CD4-positive, alpha-beta memory T cell (primary cell): ENCODE measurements at regions not wholly inside any gene's neighbourhood (a gene's known extent, or its start where the extent isn't known, plus 50 kb on each side); places are given as distances from the start of the nearest gene placed in this dataset.
A peak's percentile ranks its signal among the peaks of the same experiment; 100 is the strongest.

ENCODE experiments used
- CTCF ChIA-PET: fragments of 350-600 bp; sonication (Branson Sonifier 250); formaldehyde crosslinking; loops from one replicate; lab custom pipeline; 2021; ENCODE audit warnings: inconsistent platforms; ENCODE audit not compliant: partially characterized antibody; lab: Charles Lee
- POLR2A ChIA-PET: fragments of 350-600 bp; sonication (Branson Sonifier 250); formaldehyde crosslinking; loops from one replicate; lab custom pipeline; 2021; ENCODE audit not compliant: partially characterized antibody; lab: Charles Lee
- DNase-seq, 5 donors: peaks; one replicate each; pipeline versions ENCODE4 v3.0.0 to v3.0.0-alpha.2; 2020 to 2022; ENCODE audit warnings: mixed read lengths in 1 of 5
- H3K27ac ChIP-seq: one replicate; pipeline ENCODE4 v1.7.0; 2013; ENCODE audit warnings: low read depth, low read length
- H3K27me3 ChIP-seq: 2 replicates; pipeline ENCODE4 v1.7.0; 2013; ENCODE audit warnings: mild to moderate bottlenecking, low read length, moderate library complexity; ENCODE audit not compliant: insufficient read depth
- H3K36me3 ChIP-seq: 2 replicates; pipeline ENCODE4 v1.7.0; 2013; ENCODE audit warnings: mild to moderate bottlenecking, low read length, moderate library complexity; ENCODE audit not compliant: insufficient read depth
- H3K4me1 ChIP-seq: 2 replicates; pipeline ENCODE4 v1.7.0; 2013; ENCODE audit warnings: mild to moderate bottlenecking, low read length, moderate library complexity; ENCODE audit not compliant: insufficient read depth
- H3K4me3 ChIP-seq, 2 donors: one replicate each; pipeline ENCODE4 v1.7.0; 2013; ENCODE audit warnings: low read length in 2 of 2, mild to moderate bottlenecking in 1 of 2
- H3K9me3 ChIP-seq, 2 donors: one replicate each; pipeline ENCODE4 v1.7.0; 2013; ENCODE audit warnings: low read length in 2 of 2, control low read depth in 1 of 2; ENCODE audit not compliant: control insufficient read depth in 1 of 2
- H3K27ac Mint-ChIP-seq, 7 donors: one replicate each; pipeline ENCODE4 v1.8.0; 2020 to 2021; ENCODE audit warnings: mixed read lengths in 7 of 7, mild to moderate bottlenecking in 6 of 7, inconsistent platforms in 3 of 7, moderate library complexity in 3 of 7
- H3K27me3 Mint-ChIP-seq, 2 donors: one replicate each; pipeline ENCODE4 v1.8.0; 2020 to 2021; ENCODE audit warnings: mixed read lengths in 2 of 2
- H3K36me3 Mint-ChIP-seq, 2 donors: one replicate each; pipeline ENCODE4 v1.8.0; 2020 to 2021; ENCODE audit warnings: mixed read lengths in 2 of 2, inconsistent platforms in 1 of 2, mild to moderate bottlenecking in 1 of 2
- H3K4me1 Mint-ChIP-seq, 4 donors: one replicate each; pipeline ENCODE4 v1.8.0; 2020 to 2021; ENCODE audit warnings: mixed read lengths in 4 of 4, mild to moderate bottlenecking in 1 of 4
- H3K4me3 Mint-ChIP-seq, 8 donors: one replicate each; pipeline ENCODE4 v1.8.0; 2020 to 2021; ENCODE audit warnings: mixed read lengths in 8 of 8, mild to moderate bottlenecking in 7 of 8, moderate library complexity in 6 of 8, inconsistent platforms in 3 of 8
- H3K9me3 Mint-ChIP-seq, 8 donors: one replicate each; pipeline ENCODE4 v1.8.0; 2020 to 2021; ENCODE audit warnings: mixed read lengths in 8 of 8, mild to moderate bottlenecking in 5 of 8, inconsistent platforms in 3 of 8, moderate library complexity in 1 of 8
- intact Hi-C: fragments of 100-400 bp; cut with micrococcal nuclease; formaldehyde crosslinking; loops from one replicate; pipeline ENCODE4 v1.15.1; 2023

GRCh38 chr15:96914081-96914480, 583.6 kb downstream of the NR2F2 start:
- no peaks in the 10 kb centered on the region for H3K36me3 ChIP-seq
- DNase-seq: no peak
- H3K9me3 Mint-ChIP-seq: peaks cover 0 to 33% (median 14%) of the 10 kb centered on the region in 8 donors
- no peak overlapping the region for H3K27ac ChIP-seq
- no peaks in the 10 kb centered on the region for H3K4me1 ChIP-seq
- H3K4me1 Mint-ChIP-seq: no peaks in the 10 kb centered on the region
- no peaks in the 10 kb centered on the region for H3K27me3 Mint-ChIP-seq
- peak overlapping the region in 1 of 7 donors; percentile 35 for H3K27ac Mint-ChIP-seq
- no peaks in the 10 kb centered on the region for H3K36me3 Mint-ChIP-seq
- CTCF ChIA-PET: no interaction called here
- no peaks in the 10 kb centered on the region for H3K27me3 ChIP-seq
- no peaks in the 10 kb centered on the region for H3K9me3 ChIP-seq
- H3K4me3 Mint-ChIP-seq: no peak overlapping the region
- POLR2A ChIA-PET: no interaction called here
- intact Hi-C loops: no loop called here
- H3K4me3 ChIP-seq: no peak overlapping the region

DNA sequence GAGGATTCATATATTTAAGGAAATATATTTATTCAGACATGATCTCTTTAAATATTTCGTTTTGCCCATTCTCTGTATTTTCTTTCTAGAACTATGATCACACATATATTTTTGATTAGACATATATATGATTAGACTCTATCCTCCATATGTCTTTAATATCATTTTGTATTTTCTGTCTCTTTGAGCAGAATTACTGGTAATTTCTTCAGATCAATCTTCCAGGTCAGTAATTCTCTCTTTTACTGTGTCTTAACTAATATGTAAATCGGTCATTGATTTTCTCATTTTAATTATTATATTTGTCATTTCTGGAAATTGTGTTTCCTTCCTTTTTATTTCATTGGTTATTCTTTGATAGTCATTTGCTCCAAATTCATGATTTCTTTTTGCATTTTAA, 586.2 kb downstream of the NR2F2 start:
- Mint-ChIP-seq H3K9me3 (peaks cover 0 to 29% (median 16%) of the 10 kb centered on the region in 8 donors), H3K4me1 (no peaks in the 10 kb centered on the region), H3K4me3 (no peak overlapping the region), H3K36me3 (no peaks in the 10 kb centered on the region), H3K27ac (no peak overlapping the region), H3K27me3 (no peaks in the 10 kb centered on the region)
- Histone ChIP-seq H3K27ac (no peak overlapping the region), H3K4me1 (no peaks in the 10 kb centered on the region), H3K36me3 (no peaks in the 10 kb centered on the region), H3K27me3 (no peaks in the 10 kb centered on the region), H3K9me3 (no peaks in the 10 kb centered on the region), H3K4me3 (no peak overlapping the region)
- DNase-seq: no peak
- intact Hi-C loops: no loop called here
- ChIA-PET POLR2A (no interaction called here), CTCF (no interaction called here)

DNA sequence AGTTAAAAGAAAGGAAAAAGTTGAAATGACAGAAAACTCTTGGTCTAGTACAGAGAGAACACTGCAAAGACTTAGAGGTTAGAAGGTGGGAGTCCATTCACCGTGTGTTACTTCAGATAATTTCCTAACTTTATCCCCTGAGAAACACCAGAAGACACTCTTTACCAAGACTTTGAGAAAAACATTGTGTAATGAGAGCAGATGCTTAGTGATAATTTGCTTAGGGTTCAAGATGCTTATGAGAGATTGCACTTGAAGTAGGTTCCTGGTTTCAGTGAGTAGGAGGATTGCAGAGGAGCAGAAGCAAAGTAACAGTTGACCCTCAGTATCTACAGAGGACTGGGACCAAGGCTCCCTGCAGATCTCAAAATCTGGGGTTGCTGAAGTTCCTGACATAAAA, 594.1 kb downstream of the NR2F2 start:
- CTCF ChIA-PET: no interaction called here
- no peaks in the 10 kb centered on the region for H3K27me3 ChIP-seq
- no peak overlapping the region for H3K4me3 ChIP-seq
- POLR2A ChIA-PET: no interaction called here
- Mint-ChIP-seq H3K27ac (no peak overlapping the region), H3K36me3 (no peaks in the 10 kb centered on the region), H3K9me3 (peaks cover 0 to 14% (median 4%) of the 10 kb centered on the region in 8 donors), H3K4me3 (no peak overlapping the region), H3K4me1 (no peaks in the 10 kb centered on the region), H3K27me3 (no peaks in the 10 kb centered on the region)
- H3K9me3 ChIP-seq: no peaks in the 10 kb centered on the region
- H3K27ac ChIP-seq: no peak overlapping the region
- H3K36me3 ChIP-seq: no peaks in the 10 kb centered on the region
- DNase-seq: no peak
- no peaks in the 10 kb centered on the region for H3K4me1 ChIP-seq
- intact Hi-C loops: no loop called here

DNA sequence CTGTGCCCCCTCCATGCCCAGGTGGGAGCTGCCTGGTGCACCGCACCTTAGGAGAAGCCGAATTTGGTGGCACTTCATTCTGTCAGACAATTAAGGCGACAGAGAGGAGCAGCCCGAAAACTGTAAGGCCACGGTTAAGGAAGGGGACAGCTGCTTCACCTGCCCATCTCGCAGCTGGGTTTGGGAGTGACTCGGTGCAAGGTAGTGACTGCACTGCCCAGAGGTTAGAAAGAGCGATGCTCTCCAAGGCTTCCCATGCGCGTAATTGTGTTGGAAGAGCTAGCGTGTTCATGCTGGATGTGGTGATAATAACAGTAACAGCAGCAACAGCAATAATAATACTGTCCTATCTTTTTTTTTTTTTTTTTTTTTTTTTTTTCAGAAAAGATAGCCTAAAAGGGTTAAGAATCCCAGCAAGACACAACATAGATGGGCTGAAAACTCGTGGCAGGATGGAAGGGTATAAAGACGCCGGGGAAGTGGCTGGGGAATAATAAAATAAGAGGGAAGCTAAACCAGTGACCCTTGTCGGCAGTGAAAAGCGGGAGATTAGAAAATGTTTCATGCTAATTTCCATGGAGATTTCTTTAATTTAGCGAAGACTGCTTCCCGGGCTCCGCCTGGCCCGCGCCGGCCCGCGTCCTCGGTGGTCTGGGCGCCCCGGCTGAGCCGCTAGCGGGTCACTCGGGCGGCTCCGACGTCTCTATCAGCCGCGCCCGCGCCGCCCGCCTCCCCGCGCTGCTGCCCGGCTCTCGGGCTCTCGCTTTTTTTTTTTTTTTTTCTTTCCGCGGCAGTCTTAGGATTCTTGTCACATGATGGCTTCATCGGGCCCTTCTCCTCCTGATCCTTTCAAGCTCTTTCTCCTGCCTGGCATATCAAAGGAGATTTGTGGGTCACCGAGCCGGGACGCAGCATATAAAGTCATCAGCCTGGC, 617.1 kb downstream of the NR2F2 start:
- H3K27me3 ChIP-seq: no peaks in the 10 kb centered on the region
- Mint-ChIP-seq H3K9me3 (peaks cover 0 to 19% (median 4%) of the 10 kb centered on the region in 8 donors), H3K36me3 (no peaks in the 10 kb centered on the region), H3K27me3 (peaks cover 10 to 11% of the 10 kb centered on the region in 2 donors), H3K4me1 (no peaks in the 10 kb centered on the region), H3K4me3 (peak overlapping the region in 1 of 8 donors; percentile 5), H3K27ac (no peak overlapping the region)
- ChIA-PET CTCF (no interaction called here), POLR2A (no interaction called here)
- no peaks in the 10 kb centered on the region for H3K4me1 ChIP-seq
- H3K4me3 ChIP-seq: no peak overlapping the region
- no peaks in the 10 kb centered on the region for H3K36me3 ChIP-seq
- H3K27ac ChIP-seq: no peak overlapping the region
- intact Hi-C loops: no loop called here
- H3K9me3 ChIP-seq: no peaks in the 10 kb centered on the region
- no peak for DNase-seq

DNA sequence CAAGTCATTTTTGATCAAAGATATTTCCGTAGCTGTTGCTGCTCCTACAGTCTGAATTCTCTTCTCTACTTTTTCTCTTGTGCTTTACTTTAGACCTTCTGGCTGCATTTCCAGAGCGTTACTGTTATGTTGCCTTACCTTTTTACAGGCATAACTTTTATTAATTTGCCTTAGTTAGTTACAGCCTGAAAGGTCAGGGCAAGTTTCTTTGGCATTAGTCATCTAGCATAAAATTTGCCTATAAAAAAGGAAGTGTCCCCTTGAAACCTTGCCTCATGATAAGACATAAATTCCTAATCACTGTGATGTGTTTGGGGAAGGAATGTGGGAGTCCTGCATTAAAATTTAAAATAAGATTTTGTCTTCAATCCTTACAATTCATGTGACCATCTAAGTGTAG, 618.5 kb downstream of the NR2F2 start:
- Mint-ChIP-seq H3K4me1 (no peaks in the 10 kb centered on the region), H3K27me3 (peaks cover 10 to 11% of the 10 kb centered on the region in 2 donors), H3K9me3 (peaks cover 0 to 19% (median 5%) of the 10 kb centered on the region in 8 donors), H3K4me3 (no peak overlapping the region), H3K36me3 (no peaks in the 10 kb centered on the region), H3K27ac (no peak overlapping the region)
- intact Hi-C loops: no loop called here
- DNase-seq: no peak
- no peaks in the 10 kb centered on the region for H3K4me1 ChIP-seq
- no peak overlapping the region for H3K4me3 ChIP-seq
- no peaks in the 10 kb centered on the region for H3K27me3 ChIP-seq
- no peak overlapping the region for H3K27ac ChIP-seq
- CTCF ChIA-PET: no interaction called here
- POLR2A ChIA-PET: no interaction called here
- no peaks in the 10 kb centered on the region for H3K36me3 ChIP-seq
- no peaks in the 10 kb centered on the region for H3K9me3 ChIP-seq

DNA sequence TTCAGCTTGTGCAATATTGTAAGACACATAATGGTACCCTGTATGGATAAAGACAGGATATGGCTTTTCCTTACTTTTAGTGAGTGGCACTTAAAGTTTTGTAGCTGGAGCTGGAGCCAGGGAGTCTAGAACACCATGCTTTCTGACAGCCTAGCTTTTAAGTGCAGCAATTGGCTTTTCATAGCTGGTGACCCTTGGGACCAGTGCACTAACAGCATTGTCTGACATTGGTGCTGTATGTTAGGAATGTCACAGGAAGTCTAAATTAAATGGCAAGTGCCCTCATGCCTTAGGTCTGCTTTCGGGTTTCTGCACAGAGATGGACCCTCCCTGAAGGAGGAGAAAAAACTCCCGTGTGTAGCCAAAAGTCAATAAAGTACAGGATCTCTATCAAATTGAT, 628.2 kb downstream of the NR2F2 start:
- Mint-ChIP-seq H3K27me3 (no peaks in the 10 kb centered on the region), H3K4me3 (no peak overlapping the region), H3K27ac (no peak overlapping the region), H3K36me3 (no peaks in the 10 kb centered on the region), H3K9me3 (peaks cover 0 to 15% (median 7%) of the 10 kb centered on the region in 8 donors), H3K4me1 (no peaks in the 10 kb centered on the region)
- intact Hi-C loops: no loop called here
- DNase-seq: no peak
- no peaks in the 10 kb centered on the region for H3K27me3 ChIP-seq
- no peak overlapping the region for H3K4me3 ChIP-seq
- ChIA-PET POLR2A (no interaction called here), CTCF (no interaction called here)
- no peaks in the 10 kb centered on the region for H3K4me1 ChIP-seq
- H3K9me3 ChIP-seq: no peaks in the 10 kb centered on the region
- no peaks in the 10 kb centered on the region for H3K36me3 ChIP-seq
- H3K27ac ChIP-seq: no peak overlapping the region

DNA sequence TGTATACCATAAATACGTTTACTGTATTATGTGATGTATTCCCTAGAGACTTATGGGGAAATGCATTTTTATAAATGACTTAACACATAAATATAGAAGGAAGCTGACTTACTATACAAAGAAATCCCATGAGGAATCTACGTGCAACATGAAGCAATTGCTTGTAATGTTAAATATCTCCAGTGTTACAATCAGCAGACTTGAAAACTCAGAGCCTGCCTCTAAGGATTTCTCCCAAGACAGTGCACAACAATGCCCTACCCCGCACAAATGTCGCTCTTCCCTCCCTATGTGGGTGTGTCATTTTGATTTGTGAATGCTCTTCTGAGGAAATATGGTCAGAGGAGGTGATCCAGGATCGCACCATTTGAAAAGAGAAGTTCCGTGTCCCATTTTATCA, 629.0 kb downstream of the NR2F2 start:
- intact Hi-C loops: no loop called here
- Histone ChIP-seq H3K36me3 (no peaks in the 10 kb centered on the region), H3K27me3 (no peaks in the 10 kb centered on the region), H3K4me3 (no peak overlapping the region), H3K9me3 (no peaks in the 10 kb centered on the region), H3K27ac (no peak overlapping the region), H3K4me1 (no peaks in the 10 kb centered on the region)
- ChIA-PET CTCF (no interaction called here), POLR2A (no interaction called here)
- H3K4me3 Mint-ChIP-seq: no peak overlapping the region
- no peaks in the 10 kb centered on the region for H3K4me1 Mint-ChIP-seq
- no peaks in the 10 kb centered on the region for H3K36me3 Mint-ChIP-seq
- peaks cover 0 to 15% (median 7%) of the 10 kb centered on the region in 8 donors for H3K9me3 Mint-ChIP-seq
- H3K27ac Mint-ChIP-seq: no peak overlapping the region
- H3K27me3 Mint-ChIP-seq: no peaks in the 10 kb centered on the region
- no peak for DNase-seq
